PC-3 (cell line): ENCODE measurements at regions not wholly inside any gene's neighbourhood (a gene's known extent, or its start where the extent isn't known, plus 50 kb on each side); places are given as distances from the start of the nearest gene placed in this dataset.

ENCODE experiments used
- EZH2 ChIP-seq: fragments of 300-600 bp; sonication (generic); IDR thresholded peaks from one replicate; pipeline ENCODE4 v1.6.1; 2017; ENCODE audit warnings: antibody characterized with exemption, mild to moderate bottlenecking, low read length; ENCODE audit not compliant: unreplicated experiment
- TF ChIP-seq, protein P1 (sequence below): fragments of 300-600 bp; sonication (generic); conservative IDR thresholded peaks from 2 replicates; pipeline ENCODE4 v1.5.1; 2017; ENCODE audit warnings: antibody characterized with exemption, low read depth, mild to moderate bottlenecking, low read length

DNA sequence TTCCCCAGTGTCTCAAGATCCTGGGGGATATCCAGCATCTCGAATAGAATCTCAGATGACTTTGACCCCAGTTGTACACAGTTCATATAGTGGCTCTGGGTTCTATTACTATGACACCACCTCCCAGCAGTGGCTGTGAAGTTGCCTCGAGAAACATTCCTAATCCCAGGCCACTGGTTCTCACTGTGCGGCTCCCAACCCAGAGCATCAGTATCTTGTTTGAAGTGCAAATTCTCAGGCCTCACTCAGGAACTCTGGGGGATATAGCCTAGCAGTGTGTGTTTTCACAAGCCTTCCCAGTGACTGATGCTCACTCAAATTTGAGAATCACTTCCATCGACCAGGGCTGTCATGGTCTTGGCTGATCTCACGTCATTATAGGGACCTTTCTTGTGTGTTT, 69.3 kb upstream of the IGF1 start:
- TF ChIP-seq, protein P1, sequence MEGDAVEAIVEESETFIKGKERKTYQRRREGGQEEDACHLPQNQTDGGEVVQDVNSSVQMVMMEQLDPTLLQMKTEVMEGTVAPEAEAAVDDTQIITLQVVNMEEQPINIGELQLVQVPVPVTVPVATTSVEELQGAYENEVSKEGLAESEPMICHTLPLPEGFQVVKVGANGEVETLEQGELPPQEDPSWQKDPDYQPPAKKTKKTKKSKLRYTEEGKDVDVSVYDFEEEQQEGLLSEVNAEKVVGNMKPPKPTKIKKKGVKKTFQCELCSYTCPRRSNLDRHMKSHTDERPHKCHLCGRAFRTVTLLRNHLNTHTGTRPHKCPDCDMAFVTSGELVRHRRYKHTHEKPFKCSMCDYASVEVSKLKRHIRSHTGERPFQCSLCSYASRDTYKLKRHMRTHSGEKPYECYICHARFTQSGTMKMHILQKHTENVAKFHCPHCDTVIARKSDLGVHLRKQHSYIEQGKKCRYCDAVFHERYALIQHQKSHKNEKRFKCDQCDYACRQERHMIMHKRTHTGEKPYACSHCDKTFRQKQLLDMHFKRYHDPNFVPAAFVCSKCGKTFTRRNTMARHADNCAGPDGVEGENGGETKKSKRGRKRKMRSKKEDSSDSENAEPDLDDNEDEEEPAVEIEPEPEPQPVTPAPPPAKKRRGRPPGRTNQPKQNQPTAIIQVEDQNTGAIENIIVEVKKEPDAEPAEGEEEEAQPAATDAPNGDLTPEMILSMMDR, result no peak
- no peak for TF ChIP-seq EZH2
